HepG2 (cell line): ENCODE measurements at regions not wholly inside any gene's neighbourhood (a gene's known extent, or its start where the extent isn't known, plus 50 kb on each side); places are given as distances from the start of the nearest gene placed in this dataset.

Experiments
- ATAC-seq: fragments of 200-7000 bp; cut with Tn5 transposase; 3 replicates; pipeline ENCODE4 v1.9.1; 2020; ENCODE audit warnings: mild to moderate bottlenecking, moderate library complexity
- BruUV-seq: library from RNA; stranded (reverse); fragments of 400-500 nt; replicated peaks from 2 replicates; lab custom pipeline; 2021; lab: Mats Ljungman, UMichigan
- CTCF ChIA-PET: fragments of 300-600 bp; formaldehyde crosslinking; extraction: SDS; loops from one replicate; lab custom pipeline; 2021; ENCODE audit warnings: low total read pairs, inconsistent platforms, low intra/inter-chr PET ratio; lab: Yijun Ruan, JAX
- POLR2A ChIA-PET: fragments of 350-600 bp; sonication (Branson Sonifier 250); formaldehyde crosslinking; loops from one replicate; lab custom pipeline; 2020; ENCODE audit warnings: antibody characterized with exemption, inconsistent platforms; lab: Yijun Ruan, JAX
- DNase-seq: peaks from one replicate; pipeline ENCODE4 v3.0.0-alpha.2; 2015; ENCODE audit warnings: low spot score
- FAIRE-seq: peaks from 3 replicates; lab custom pipeline; 2011; peaks lifted over from hg19 to GRCh38; lab: Jason Lieb, UNC
- H2AFZ ChIP-seq: one replicate; pipeline ENCODE4 v1.6.1; 2011; ENCODE audit warnings: low read length, inconsistent platforms
- H3K27ac ChIP-seq: fragments of 300-600 bp; 3 replicates; pipeline ENCODE4 v1.8.0; 2011; ENCODE audit warnings: mixed run types, mild to moderate bottlenecking, mixed read lengths, low read length, inconsistent platforms; ENCODE audit not compliant: insufficient read depth; ENCODE audit errors: extremely low read length
- H3K27me3 ChIP-seq, 2 experiments: fragments of 200-600 bp in 1 of 2; 2 replicates in 1 of 2; 3 replicates in 1 of 2; pipeline versions ENCODE4 v1.6.0 to v1.8.0; 2011; ENCODE audit warnings: low read length in 2 of 2, mild to moderate bottlenecking in 2 of 2, moderate library complexity in 2 of 2, inconsistent platforms in 1 of 2; ENCODE audit not compliant: insufficient read depth in 2 of 2, control insufficient read depth in 1 of 2
- H3K36me3 ChIP-seq, 2 experiments: fragments of 200-600 bp in 1 of 2; replicated peaks in 1 of 2; 2 replicates in 1 of 2; 3 replicates in 1 of 2; pipeline versions ENCODE4 v1.5.1 to v1.8.0; 2011; ENCODE audit warnings: low read length in 2 of 2, inconsistent platforms in 1 of 2; ENCODE audit not compliant: insufficient read depth in 2 of 2, control insufficient read depth in 1 of 2
- H3K4me1 ChIP-seq: 2 replicates; pipeline ENCODE4 v1.5.1; 2012; ENCODE audit warnings: low read length, inconsistent platforms; ENCODE audit not compliant: insufficient read depth
- H3K4me2 ChIP-seq: 2 replicates; pipeline ENCODE4 v1.6.0; 2011; ENCODE audit warnings: low read depth, low read length, inconsistent platforms
- H3K4me3 ChIP-seq, 3 experiments: fragments of 200-600 bp in 1 of 3; sonication (generic), shearing (Covaris generic) in 1 of 3; replicated peaks in 1 of 3; 2 replicates each; pipeline ENCODE4 v1.5.1; 2011 to 2016; ENCODE audit warnings: low read length in 3 of 3, inconsistent platforms in 2 of 3, low read depth in 2 of 3, mild to moderate bottlenecking in 2 of 3, control low read depth in 1 of 3, mixed read lengths in 1 of 3; ENCODE audit not compliant: insufficient read depth in 1 of 3
- H3K79me2 ChIP-seq: one replicate; pipeline ENCODE4 v1.6.1; 2011; ENCODE audit warnings: low read length, inconsistent platforms; ENCODE audit not compliant: insufficient read depth
- H3K9ac ChIP-seq: 2 replicates; pipeline ENCODE4 v1.6.0; 2011; ENCODE audit warnings: mild to moderate bottlenecking, low read depth, low read length, inconsistent platforms; ENCODE audit not compliant: insufficient read depth
- H3K9me3 ChIP-seq: 2 replicates; pipeline ENCODE4 v1.5.1; 2012; ENCODE audit warnings: mild to moderate bottlenecking, low read length
- H4K20me1 ChIP-seq: 2 replicates; pipeline ENCODE4 v1.6.0; 2011; ENCODE audit warnings: inconsistent platforms, mild to moderate bottlenecking, low read length, moderate library complexity; ENCODE audit not compliant: insufficient read depth
- GATA4 ChIP-seq: sonication (generic); IDR thresholded peaks from 2 replicates; pipeline ENCODE4 v1.6.1; 2016; ENCODE audit warnings: antibody characterized with exemption, low read depth, borderline replicate concordance
- HNRNPLL ChIP-seq: fragments of 200-400 bp; formaldehyde crosslinking; IDR thresholded peaks from 2 replicates; pipeline ENCODE4 v1.6.1; 2017; ENCODE audit warnings: mild to moderate bottlenecking, low read depth, low read length; ENCODE audit not compliant: poor library complexity, severe bottlenecking
- JUNB ChIP-seq: sonication (generic); formaldehyde crosslinking; IDR thresholded peaks from 2 replicates; pipeline ENCODE4 v1.8.0; 2022; ENCODE audit warnings: missing genetic modification reagents, mild to moderate bottlenecking, borderline replicate concordance
- KLF16 ChIP-seq, 2 experiments: sonication (generic) in 1 of 2; formaldehyde crosslinking in 1 of 2; IDR thresholded peaks; 2 replicates each; pipeline versions ENCODE4 v1.6.1 to v1.8.0; 2016 to 2023; ENCODE audit warnings: missing genetic modification reagents in 2 of 2, missing compliant biosample characterization in 1 of 2
- RBFOX2 ChIP-seq: fragments of 200-400 bp; formaldehyde crosslinking; IDR thresholded peaks from 2 replicates; pipeline ENCODE4 v1.6.1; 2017; ENCODE audit warnings: low read depth, mild to moderate bottlenecking, low read length
- RFXAP ChIP-seq: sonication (generic); formaldehyde crosslinking; IDR thresholded peaks from 2 replicates; pipeline ENCODE4 v1.4.0; 2020; ENCODE audit warnings: missing genetic modification reagents, borderline replicate concordance
- SOX5 ChIP-seq: IDR thresholded peaks from 2 replicates; pipeline ENCODE4 v1.6.1; 2016; ENCODE audit warnings: borderline replicate concordance
- ZFP36L2 ChIP-seq: sonication (generic); formaldehyde crosslinking; IDR thresholded peaks from 2 replicates; pipeline ENCODE4 v1.4.0; 2020; ENCODE audit warnings: missing genetic modification reagents
- ZNF383 ChIP-seq: sonication (generic); formaldehyde crosslinking; IDR thresholded peaks from 2 replicates; pipeline ENCODE4 v1.4.0; 2020; ENCODE audit warnings: missing genetic modification reagents, mild to moderate bottlenecking, borderline replicate concordance
- ZNF547 ChIP-seq: sonication (generic); formaldehyde crosslinking; IDR thresholded peaks from 2 replicates; pipeline ENCODE4 v1.5.1; 2020; ENCODE audit warnings: mild to moderate bottlenecking, missing genetic modification reagents
- ZNF670 ChIP-seq: sonication (generic); formaldehyde crosslinking; IDR thresholded peaks from 2 replicates; pipeline ENCODE4 v1.8.0; 2022; ENCODE audit warnings: mild to moderate bottlenecking, missing genetic modification reagents, borderline replicate concordance
- ZSCAN20 ChIP-seq: sonication (generic); formaldehyde crosslinking; IDR thresholded peaks from 2 replicates; pipeline ENCODE4 v1.4.0; 2020; ENCODE audit warnings: missing genetic modification reagents, mild to moderate bottlenecking, borderline replicate concordance
- WGBS: methylation state at CpG from one replicate; pipeline ENCODE4 v1.1.6; 2017; ENCODE audit warnings: low lambda C conversion rate; 5-methylcytosine and 5-hydroxymethylcytosine counted together
- in situ Hi-C: cut with HindIII; loops from 2 replicates; pipeline ENCODE4 v1.10.0; 2017; ENCODE audit warnings: low pct_unique_long_range_greater_than_20kb; ENCODE audit not compliant: extremely low pct_ligation_motif_present
- intact Hi-C: fragments of 100-400 bp; cut with micrococcal nuclease; formaldehyde crosslinking; loops from one replicate; pipeline ENCODE4 v1.10.0; 2022; ENCODE audit not compliant: unreplicated experiment
- TF ChIP-seq, protein P1 (sequence below): IDR thresholded peaks from 2 replicates; pipeline ENCODE4 v1.6.1; 2016
- TF ChIP-seq, protein P2 (sequence below): IDR thresholded peaks from 2 replicates; pipeline ENCODE4 v1.6.1; 2016; ENCODE audit warnings: low read depth, control low read depth

DNA sequence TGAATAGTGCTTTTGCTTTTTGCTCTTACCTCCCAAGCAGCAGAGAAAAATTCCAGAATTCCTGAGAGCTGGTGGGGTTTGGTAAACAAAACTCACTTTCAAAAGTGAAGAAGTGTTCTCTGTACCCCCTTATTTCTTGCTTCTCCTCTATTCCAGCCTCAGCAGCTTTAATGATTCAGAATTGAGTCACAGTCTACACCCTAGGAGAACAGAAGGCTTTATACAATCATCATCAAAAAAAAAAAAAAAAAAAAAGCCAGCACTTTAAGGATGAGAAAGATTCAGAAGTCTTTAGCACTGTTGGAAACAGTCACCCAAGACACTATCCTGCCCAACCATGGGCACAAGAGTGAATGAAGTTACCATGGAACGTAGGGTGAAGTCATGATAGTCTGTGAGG lies 1583.1 kb upstream of the PCDH10 start:
- H3K4me2 ChIP-seq, result no peak overlapping the region
- in situ Hi-C loops, result no loop called here
- no peaks in the 10 kb centered on the region for H3K4me1 ChIP-seq
- H3K9me3 ChIP-seq, result 0 out of 2 replicates have a peak, but pooled peaks cover 3% of the 10 kb centered on the region
- no peaks in the 10 kb centered on the region for H3K36me3 ChIP-seq
- no peak overlapping the region for H3K9ac ChIP-seq
- intact Hi-C loops, result no loop called here
- no peak overlapping the region for H3K27ac ChIP-seq
- no peaks in the 10 kb centered on the region for H3K27me3 ChIP-seq
- no peak for TF ChIP-seq JUNB (CRISPR knock-in tag)
- no peak for TF ChIP-seq KLF16 (CRISPR knock-in tag; IDR thresholded peaks at IDR 0.05)
- no peak for TF ChIP-seq ZNF383 (CRISPR knock-in tag)
- no peak for TF ChIP-seq SOX5
- no peak for TF ChIP-seq GATA4
- no peak for TF ChIP-seq ZFP36L2 (CRISPR knock-in tag)
- TF ChIP-seq RFXAP (CRISPR knock-in tag), result no peak
- TF ChIP-seq ZSCAN20 (CRISPR knock-in tag), result no peak
- TF ChIP-seq RBFOX2, result no peak
- TF ChIP-seq HNRNPLL, result no peak
- no peak for TF ChIP-seq ZNF670
- TF ChIP-seq, protein P1, sequence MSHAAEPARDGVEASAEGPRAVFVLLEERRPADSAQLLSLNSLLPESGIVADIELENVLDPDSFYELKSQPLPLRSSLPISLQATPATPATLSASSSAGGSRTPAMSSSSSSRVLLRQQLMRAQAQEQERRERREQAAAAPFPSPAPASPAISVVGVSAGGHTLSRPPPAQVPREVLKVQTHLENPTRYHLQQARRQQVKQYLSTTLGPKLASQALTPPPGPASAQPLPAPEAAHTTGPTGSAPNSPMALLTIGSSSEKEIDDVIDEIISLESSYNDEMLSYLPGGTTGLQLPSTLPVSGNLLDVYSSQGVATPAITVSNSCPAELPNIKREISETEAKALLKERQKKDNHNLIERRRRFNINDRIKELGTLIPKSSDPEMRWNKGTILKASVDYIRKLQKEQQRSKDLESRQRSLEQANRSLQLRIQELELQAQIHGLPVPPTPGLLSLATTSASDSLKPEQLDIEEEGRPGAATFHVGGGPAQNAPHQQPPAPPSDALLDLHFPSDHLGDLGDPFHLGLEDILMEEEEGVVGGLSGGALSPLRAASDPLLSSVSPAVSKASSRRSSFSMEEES, result no peak
- TF ChIP-seq ZNF547 (CRISPR knock-in tag), result no peak
- TF ChIP-seq, protein P2, sequence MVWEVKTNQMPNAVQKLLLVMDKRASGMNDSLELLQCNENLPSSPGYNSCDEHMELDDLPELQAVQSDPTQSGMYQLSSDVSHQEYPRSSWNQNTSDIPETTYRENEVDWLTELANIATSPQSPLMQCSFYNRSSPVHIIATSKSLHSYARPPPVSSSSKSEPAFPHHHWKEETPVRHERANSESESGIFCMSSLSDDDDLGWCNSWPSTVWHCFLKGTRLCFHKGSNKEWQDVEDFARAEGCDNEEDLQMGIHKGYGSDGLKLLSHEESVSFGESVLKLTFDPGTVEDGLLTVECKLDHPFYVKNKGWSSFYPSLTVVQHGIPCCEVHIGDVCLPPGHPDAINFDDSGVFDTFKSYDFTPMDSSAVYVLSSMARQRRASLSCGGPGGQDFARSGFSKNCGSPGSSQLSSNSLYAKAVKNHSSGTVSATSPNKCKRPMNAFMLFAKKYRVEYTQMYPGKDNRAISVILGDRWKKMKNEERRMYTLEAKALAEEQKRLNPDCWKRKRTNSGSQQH (CRISPR knock-in tag), result no peak
- TF ChIP-seq, all 625 proteins: peak for 0
- DNase-seq, result no peak
- ATAC-seq, result no peak
- POLR2A ChIA-PET, result no interaction called here
- BruUV-seq, result no TSS peak
- 0% methylated on average over 1 of the region's 1 CpG for WGBS
- CTCF ChIA-PET, result no interaction called here
- no peak overlapping the region for H3K4me3 ChIP-seq
- H4K20me1 ChIP-seq, result no peaks in the 10 kb centered on the region
- H3K79me2 ChIP-seq, result no peaks in the 10 kb centered on the region
- no peak for FAIRE-seq
- no peak overlapping the region for H2AFZ ChIP-seq
